ENCODE measurements at regions not wholly inside any gene's neighbourhood (a gene's known extent, or its start where the extent isn't known, plus 50 kb on each side); places are given as distances from the start of the nearest gene placed in this dataset.

GRCh38 chr14:34241185-34241711 lies 220.8 kb downstream of the SPTSSA start:
- no peak for DNase-seq

- no peak for DNase-seq
These were observed 223.4 kb downstream of the SPTSSA start for GRCh38 chr14:34238610-34239009.

GRCh38 chr14:34237677-34238076 lies 224.4 kb downstream of the SPTSSA start:
- DNase-seq: no peak

GRCh38 chr14:34237081-34237480 lies 225.0 kb downstream of the SPTSSA start:
- no peak for DNase-seq

GRCh38 chr14:34235643-34236300 lies 226.3 kb downstream of the SPTSSA start:
- no peak for DNase-seq

GRCh38 chr14:34234258-34234657 lies 227.8 kb downstream of the SPTSSA start:
- no peak for DNase-seq

GRCh38 chr14:34233619-34234018 lies 228.4 kb downstream of the SPTSSA start:
- DNase-seq: no peak

GRCh38 chr14:34232790-34233189 lies 229.2 kb downstream of the SPTSSA start:
- DNase-seq: no peak

- no peak for DNase-seq
These were observed 230.4 kb downstream of the SPTSSA start for GRCh38 chr14:34231626-34232025.

GRCh38 chr14:34229140-34229539 lies 232.9 kb downstream of the SPTSSA start:
- no peak for DNase-seq

- DNase-seq: no peak
These were observed 233.4 kb downstream of the SPTSSA start for GRCh38 chr14:34228650-34228976.

GRCh38 chr14:34227834-34228649 lies 234.0 kb downstream of the SPTSSA start:
- peak in 11 of 14 donors; percentile 3 to 58 (median 33) for DNase-seq

- no peak for DNase-seq
These were observed 237.8 kb downstream of the SPTSSA start for GRCh38 chr14:34224221-34224620.

- DNase-seq: no peak
These were observed 238.5 kb downstream of the SPTSSA start for GRCh38 chr14:34223373-34224148.

GRCh38 chr14:34222867-34223266 lies 239.2 kb downstream of the SPTSSA start:
- no peak for DNase-seq

GRCh38 chr14:34222122-34222521 lies 239.9 kb downstream of the SPTSSA start:
- DNase-seq: no peak

- no peak for DNase-seq
These were observed 241.1 kb downstream of the SPTSSA start for GRCh38 chr14:34220921-34221320.

GRCh38 chr14:34220378-34220706 lies 241.7 kb downstream of the SPTSSA start:
- DNase-seq: no peak

- DNase-seq: no peak
These were observed 242.2 kb downstream of the SPTSSA start for GRCh38 chr14:34219661-34220377.

GRCh38 chr14:34218881-34219280 lies 243.2 kb downstream of the SPTSSA start:
- DNase-seq: no peak

- no peak for DNase-seq
These were observed 247.1 kb downstream of the SPTSSA start for GRCh38 chr14:34214961-34215360.

- DNase-seq: no peak
These were observed 248.7 kb downstream of the SPTSSA start for GRCh38 chr14:34213332-34213731.
